Endothelial cell of umbilical vein (primary cell): ENCODE measurements at regions not wholly inside any gene's neighbourhood (a gene's known extent, or its start where the extent isn't known, plus 50 kb on each side); places are given as distances from the start of the nearest gene placed in this dataset.

Experiments used
- BruUV-seq: library from RNA; stranded (reverse); fragments of 400-500 nt; replicated peaks from 2 replicates; lab custom pipeline; 2021; lab: Mats Ljungman, UMichigan
- CTCF ChIA-PET: fragments of 300-600, 350-600 bp; sonication (Branson Sonifier 250); formaldehyde crosslinking; loops from one replicate; lab custom pipeline; 2021; ENCODE audit warnings: antibody characterized with exemption, inconsistent platforms; lab: Charles Lee
- POLR2A ChIA-PET: fragments of 300-600, 350-600 bp; sonication (Branson Sonifier 250); formaldehyde crosslinking; loops from one replicate; lab custom pipeline; 2021; ENCODE audit warnings: antibody characterized with exemption, inconsistent platforms; lab: Charles Lee
- DNase-seq: peaks from one replicate; pipeline ENCODE4 v3.0.0-alpha.2; 2011; ENCODE audit warnings: low read depth, low spot score
- FAIRE-seq: peaks from 2 replicates; lab custom pipeline; 2011; peaks lifted over from hg19 to GRCh38; lab: Jason Lieb, UNC
- H2AFZ ChIP-seq: 2 replicates; pipeline ENCODE4 v1.6.0; 2012; ENCODE audit warnings: low read depth, low read length, control low read depth, inconsistent platforms
- H3K27ac ChIP-seq: 2 replicates; pipeline ENCODE4 v1.5.1; 2011; ENCODE audit warnings: low read depth, mild to moderate bottlenecking, control low read depth, low read length, moderate library complexity; ENCODE audit not compliant: insufficient read depth
- H3K27me3 ChIP-seq, 2 experiments: 2 replicates each; pipeline versions ENCODE4 v1.6.0 to v1.6.1; 2011; ENCODE audit warnings: low read length in 2 of 2, mixed read lengths in 1 of 2; ENCODE audit not compliant: control insufficient read depth in 2 of 2, insufficient read depth in 2 of 2
- H3K36me3 ChIP-seq, 2 experiments: 2 replicates in 1 of 2; 3 replicates in 1 of 2; pipeline ENCODE4 v1.5.1; 2011; ENCODE audit warnings: low read length in 2 of 2, mild to moderate bottlenecking in 1 of 2, moderate library complexity in 1 of 2; ENCODE audit not compliant: control insufficient read depth in 2 of 2, insufficient read depth in 2 of 2; ENCODE audit errors: extremely low read depth in 1 of 2
- H3K4me1 ChIP-seq: 3 replicates; pipeline ENCODE4 v1.5.1; 2011; ENCODE audit warnings: mild to moderate bottlenecking, low read length; ENCODE audit not compliant: control insufficient read depth, insufficient read depth; ENCODE audit errors: extremely low read depth
- H3K4me2 ChIP-seq: 2 replicates; pipeline ENCODE4 v1.6.1; 2011; ENCODE audit warnings: low read length, control low read depth, mixed read lengths; ENCODE audit not compliant: insufficient read depth
- H3K4me3 ChIP-seq, 3 experiments: fragments of 200-600 bp in 1 of 3; sonication (generic), shearing (Covaris generic) in 1 of 3; replicated peaks in 1 of 3; 2 replicates each; pipeline ENCODE4 v1.5.1; 2011 to 2016; ENCODE audit warnings: control low read depth in 3 of 3, low read length in 3 of 3, mild to moderate bottlenecking in 2 of 3, inconsistent platforms in 1 of 3, low read depth in 1 of 3, moderate library complexity in 1 of 3; ENCODE audit not compliant: insufficient read depth in 1 of 3
- H3K79me2 ChIP-seq: 2 replicates; pipeline ENCODE4 v1.6.0; 2012; ENCODE audit warnings: low read length, inconsistent platforms; ENCODE audit not compliant: control insufficient read depth, insufficient read depth
- H3K9ac ChIP-seq: replicated peaks from 2 replicates; pipeline ENCODE3; 2011; ENCODE audit warnings: low read length, control low read depth; ENCODE audit not compliant: insufficient read depth; ENCODE audit errors: extremely low read depth
- H3K9me1 ChIP-seq: replicated peaks from 3 replicates; pipeline ENCODE4 v1.6.0; 2011; ENCODE audit warnings: mild to moderate bottlenecking, low read length; ENCODE audit not compliant: control insufficient read depth, insufficient read depth; ENCODE audit errors: extremely low read depth
- H3K9me3 ChIP-seq: replicated peaks from 2 replicates; pipeline ENCODE4 v1.5.1; 2012; ENCODE audit warnings: low read length, inconsistent platforms; ENCODE audit not compliant: control insufficient read depth, insufficient read depth
- H4K20me1 ChIP-seq: replicated peaks from 2 replicates; pipeline ENCODE3; 2011; ENCODE audit warnings: mild to moderate bottlenecking, low read length; ENCODE audit not compliant: control insufficient read depth, insufficient read depth; ENCODE audit errors: extremely low read depth
- CTCF ChIP-seq, 2 donors: IDR thresholded peaks; 1 replicate in 1 of 2; 2 replicates in 1 of 2; pipeline ENCODE4 v1.5.1; 2011; ENCODE audit warnings: low read length in 2 of 2, mild to moderate bottlenecking in 2 of 2, moderate library complexity in 2 of 2, control low read depth in 1 of 2, inconsistent platforms in 1 of 2, low read depth in 1 of 2; ENCODE audit not compliant: insufficient read depth in 1 of 2; ENCODE audit errors: extremely low read depth in 1 of 2
- EZH2 ChIP-seq: IDR thresholded peaks from 2 replicates; pipeline ENCODE4 v1.6.1; 2012; ENCODE audit warnings: borderline replicate concordance, low read depth, mild to moderate bottlenecking, moderate library complexity, low read length, inconsistent platforms; ENCODE audit not compliant: severe bottlenecking
- FOS ChIP-seq: IDR thresholded peaks from 2 replicates; pipeline ENCODE4 v1.6.1; 2011; ENCODE audit warnings: mild to moderate bottlenecking, low read length, moderate library complexity, borderline replicate concordance; ENCODE audit not compliant: insufficient read depth
- GATA2 ChIP-seq: IDR thresholded peaks from 2 replicates; pipeline ENCODE4 v1.7.0; 2011; ENCODE audit warnings: low read depth, mild to moderate bottlenecking, moderate library complexity, mixed read lengths, low read length; ENCODE audit not compliant: insufficient read length, insufficient read depth
- JUN ChIP-seq: IDR thresholded peaks from 2 replicates; pipeline ENCODE4 v1.6.1; 2011; ENCODE audit warnings: borderline replicate concordance, low read depth; ENCODE audit not compliant: insufficient read length, insufficient read depth
- MAX ChIP-seq: IDR thresholded peaks from 2 replicates; pipeline ENCODE4 v1.6.1; 2011; ENCODE audit not compliant: insufficient read depth, insufficient read length
- MYC ChIP-seq: IDR thresholded peaks from one replicate; pipeline ENCODE4 v1.6.1; 2011; ENCODE audit warnings: mild to moderate bottlenecking, low read depth, low read length
- POLR2A ChIP-seq: IDR thresholded peaks from 2 replicates; pipeline ENCODE4 v1.6.1; 2012; ENCODE audit warnings: low read depth, mild to moderate bottlenecking, control low read depth, low read length
- POLR2AphosphoS5 ChIP-seq: IDR thresholded peaks from 2 replicates; pipeline ENCODE4 v1.6.1; 2012; ENCODE audit warnings: low read depth, mild to moderate bottlenecking, control low read depth, low read length, moderate library complexity; ENCODE audit not compliant: insufficient read depth
- dilution Hi-C: fragments of 300-500 bp; cut with MboI; formaldehyde crosslinking; loops from one replicate; pipeline ENCODE4 v1.15.0; 2019; ENCODE audit warnings: low sequenced_read_pairs; ENCODE audit not compliant: extremely low pct_ligation_motif_present
- intact Hi-C: fragments of 100-400 bp; cut with micrococcal nuclease; formaldehyde crosslinking; loops from one replicate; pipeline ENCODE4 v1.10.0; 2022

GRCh38 chr4:38390969-38391545 lies 272.9 kb upstream of the KLF3 start:
- Histone ChIP-seq H3K27ac (no peak overlapping the region), H3K4me3 (no peak overlapping the region), H3K36me3 (no peaks in the 10 kb centered on the region), H2AFZ (no peak overlapping the region), H3K9me3 (no peaks in the 10 kb centered on the region), H3K9me1 (no peaks in the 10 kb centered on the region), H3K27me3 (peaks cover 4 to 6% of the 10 kb centered on the region in 2 experiments), H3K79me2 (no peaks in the 10 kb centered on the region), H3K9ac (no peak overlapping the region), H4K20me1 (no peaks in the 10 kb centered on the region), H3K4me2 (no peak overlapping the region), H3K4me1 (no peaks in the 10 kb centered on the region)
- DNase-seq: no peak
- FAIRE-seq: no peak
- no peak for TF ChIP-seq FOS
- TF ChIP-seq POLR2AphosphoS5: no peak
- no peak for TF ChIP-seq MYC
- TF ChIP-seq EZH2: no peak
- no peak for TF ChIP-seq CTCF (IDR thresholded peaks at IDR 0.05; ENCODE audit: extremely low read depth in 1 of 2, insufficient read depth in 1 of 2, low read depth in 1 of 2, low read length in 2 of 2)
- no peak for TF ChIP-seq MAX
- no peak for TF ChIP-seq JUN
- no peak for TF ChIP-seq POLR2A
- TF ChIP-seq GATA2: no peak
- POLR2A ChIA-PET: no interaction called here
- CTCF ChIA-PET: no interaction called here
- no TSS peak for BruUV-seq
- intact Hi-C loops: no loop called here
- dilution Hi-C loops: no loop called here
